HEK293 (cell line): ENCODE measurements at regions not wholly inside any gene's neighbourhood (a gene's known extent, or its start where the extent isn't known, plus 50 kb on each side); places are given as distances from the start of the nearest gene placed in this dataset.

Source experiments
- KLF16 ChIP-seq: fragments of 450-650 bp; formaldehyde crosslinking; IDR thresholded peaks from 2 replicates; pipeline ENCODE4 v1.5.1; 2017; ENCODE audit warnings: missing biosample characterization, missing genetic modification characterization
- PBX3 ChIP-seq: sonication (generic); formaldehyde crosslinking; IDR thresholded peaks from 2 replicates; pipeline ENCODE4 v1.8.1; 2022; ENCODE audit warnings: mild to moderate bottlenecking, moderate library complexity, missing genetic modification reagents
- REST ChIP-seq: fragments of 450-650 bp; formaldehyde crosslinking; IDR thresholded peaks from 2 replicates; pipeline ENCODE4 v1.5.1; 2016; ENCODE audit warnings: missing biosample characterization, missing genetic modification characterization
- TCF7L2 ChIP-seq: IDR thresholded peaks from 2 replicates; pipeline ENCODE4 v1.6.1; 2011; ENCODE audit warnings: low read depth, mild to moderate bottlenecking, inconsistent platforms, low read length, moderate library complexity, borderline replicate concordance
- ZBTB6 ChIP-seq: fragments of 450-650 bp; formaldehyde crosslinking; IDR thresholded peaks from 2 replicates; pipeline ENCODE4 v1.5.1; 2017; ENCODE audit warnings: missing biosample characterization, missing genetic modification characterization
- ZNF311 ChIP-seq: fragments of 450-650 bp; formaldehyde crosslinking; IDR thresholded peaks from 2 replicates; pipeline ENCODE4 v1.5.1; 2017; ENCODE audit warnings: missing biosample characterization, missing genetic modification characterization, borderline replicate concordance
- ZNF394 ChIP-seq: fragments of 450-650 bp; formaldehyde crosslinking; IDR thresholded peaks from 2 replicates; pipeline ENCODE4 v1.5.1; 2016; ENCODE audit warnings: missing biosample characterization, missing genetic modification characterization, mild to moderate bottlenecking, moderate library complexity, borderline replicate concordance
- ZNF416 ChIP-seq: fragments of 450-650 bp; formaldehyde crosslinking; IDR thresholded peaks from 2 replicates; pipeline ENCODE4 v1.5.1; 2016; ENCODE audit warnings: missing biosample characterization, missing genetic modification characterization
- ZNF473 ChIP-seq: fragments of 450-650 bp; formaldehyde crosslinking; IDR thresholded peaks from 2 replicates; pipeline ENCODE4 v1.5.1; 2017; ENCODE audit warnings: missing biosample characterization, missing genetic modification characterization
- ZNF549 ChIP-seq: fragments of 450-650 bp; IDR thresholded peaks from 2 replicates; pipeline ENCODE4 v1.5.1; 2018; ENCODE audit warnings: missing biosample characterization, missing genetic modification characterization, mild to moderate bottlenecking, inconsistent platforms, moderate library complexity
- ZNF777 ChIP-seq: fragments of 450-650 bp; formaldehyde crosslinking; IDR thresholded peaks from 2 replicates; pipeline ENCODE4 v1.5.1; 2017; ENCODE audit warnings: missing biosample characterization, missing genetic modification characterization, borderline replicate concordance
- TF ChIP-seq, protein P1 (sequence below): fragments of 450-650 bp; formaldehyde crosslinking; IDR thresholded peaks from 2 replicates; pipeline ENCODE4 v1.5.1; 2016; ENCODE audit warnings: missing biosample characterization, missing genetic modification characterization
- TF ChIP-seq, protein P2 (sequence below): IDR thresholded peaks from 2 replicates; pipeline ENCODE4 v1.6.1; 2011; ENCODE audit warnings: mild to moderate bottlenecking, low read depth, low read length, borderline replicate concordance
- TF ChIP-seq, protein P3 (sequence below): fragments of 450-650 bp; formaldehyde crosslinking; IDR thresholded peaks from 2 replicates; pipeline ENCODE4 v1.5.1; 2016; ENCODE audit warnings: missing biosample characterization, missing genetic modification characterization, borderline replicate concordance

DNA sequence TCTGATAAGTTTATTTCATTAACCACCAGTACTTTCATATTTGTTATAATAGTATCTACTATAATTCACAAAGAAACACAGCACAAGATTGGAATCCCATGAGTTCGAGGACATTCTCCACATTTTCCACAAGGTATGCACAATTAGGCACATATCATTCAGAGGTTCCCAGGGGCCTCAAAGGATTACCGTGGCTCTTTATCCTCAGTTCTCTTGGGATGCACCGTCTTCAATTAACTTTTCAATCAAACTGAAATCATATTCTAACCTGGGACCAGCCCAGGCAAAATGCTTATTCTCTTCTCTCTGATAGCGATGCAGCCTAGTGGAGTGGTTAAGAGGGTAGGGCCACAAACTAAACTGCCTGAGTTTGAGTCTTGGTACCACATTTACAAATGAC, 242.6 kb upstream of the RASGEF1B start:
- TF ChIP-seq, protein P1, sequence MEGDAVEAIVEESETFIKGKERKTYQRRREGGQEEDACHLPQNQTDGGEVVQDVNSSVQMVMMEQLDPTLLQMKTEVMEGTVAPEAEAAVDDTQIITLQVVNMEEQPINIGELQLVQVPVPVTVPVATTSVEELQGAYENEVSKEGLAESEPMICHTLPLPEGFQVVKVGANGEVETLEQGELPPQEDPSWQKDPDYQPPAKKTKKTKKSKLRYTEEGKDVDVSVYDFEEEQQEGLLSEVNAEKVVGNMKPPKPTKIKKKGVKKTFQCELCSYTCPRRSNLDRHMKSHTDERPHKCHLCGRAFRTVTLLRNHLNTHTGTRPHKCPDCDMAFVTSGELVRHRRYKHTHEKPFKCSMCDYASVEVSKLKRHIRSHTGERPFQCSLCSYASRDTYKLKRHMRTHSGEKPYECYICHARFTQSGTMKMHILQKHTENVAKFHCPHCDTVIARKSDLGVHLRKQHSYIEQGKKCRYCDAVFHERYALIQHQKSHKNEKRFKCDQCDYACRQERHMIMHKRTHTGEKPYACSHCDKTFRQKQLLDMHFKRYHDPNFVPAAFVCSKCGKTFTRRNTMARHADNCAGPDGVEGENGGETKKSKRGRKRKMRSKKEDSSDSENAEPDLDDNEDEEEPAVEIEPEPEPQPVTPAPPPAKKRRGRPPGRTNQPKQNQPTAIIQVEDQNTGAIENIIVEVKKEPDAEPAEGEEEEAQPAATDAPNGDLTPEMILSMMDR (tag by site-specific recombination) = no peak
- TF ChIP-seq ZBTB6 = no peak
- no peak for TF ChIP-seq REST (tag by site-specific recombination)
- TF ChIP-seq, protein P2, sequence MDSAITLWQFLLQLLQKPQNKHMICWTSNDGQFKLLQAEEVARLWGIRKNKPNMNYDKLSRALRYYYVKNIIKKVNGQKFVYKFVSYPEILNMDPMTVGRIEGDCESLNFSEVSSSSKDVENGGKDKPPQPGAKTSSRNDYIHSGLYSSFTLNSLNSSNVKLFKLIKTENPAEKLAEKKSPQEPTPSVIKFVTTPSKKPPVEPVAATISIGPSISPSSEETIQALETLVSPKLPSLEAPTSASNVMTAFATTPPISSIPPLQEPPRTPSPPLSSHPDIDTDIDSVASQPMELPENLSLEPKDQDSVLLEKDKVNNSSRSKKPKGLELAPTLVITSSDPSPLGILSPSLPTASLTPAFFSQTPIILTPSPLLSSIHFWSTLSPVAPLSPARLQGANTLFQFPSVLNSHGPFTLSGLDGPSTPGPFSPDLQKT = no peak
- no peak for TF ChIP-seq ZNF549
- TF ChIP-seq PBX3 = no peak
- no peak for TF ChIP-seq ZNF777
- no peak for TF ChIP-seq ZNF311 (tag by site-specific recombination)
- TF ChIP-seq ZNF473 = no peak
- no peak for TF ChIP-seq ZNF416 (tag by site-specific recombination)
- TF ChIP-seq TCF7L2 = no peak
- no peak for TF ChIP-seq KLF16
- TF ChIP-seq ZNF394 (tag by site-specific recombination) = no peak
- TF ChIP-seq, protein P3, sequence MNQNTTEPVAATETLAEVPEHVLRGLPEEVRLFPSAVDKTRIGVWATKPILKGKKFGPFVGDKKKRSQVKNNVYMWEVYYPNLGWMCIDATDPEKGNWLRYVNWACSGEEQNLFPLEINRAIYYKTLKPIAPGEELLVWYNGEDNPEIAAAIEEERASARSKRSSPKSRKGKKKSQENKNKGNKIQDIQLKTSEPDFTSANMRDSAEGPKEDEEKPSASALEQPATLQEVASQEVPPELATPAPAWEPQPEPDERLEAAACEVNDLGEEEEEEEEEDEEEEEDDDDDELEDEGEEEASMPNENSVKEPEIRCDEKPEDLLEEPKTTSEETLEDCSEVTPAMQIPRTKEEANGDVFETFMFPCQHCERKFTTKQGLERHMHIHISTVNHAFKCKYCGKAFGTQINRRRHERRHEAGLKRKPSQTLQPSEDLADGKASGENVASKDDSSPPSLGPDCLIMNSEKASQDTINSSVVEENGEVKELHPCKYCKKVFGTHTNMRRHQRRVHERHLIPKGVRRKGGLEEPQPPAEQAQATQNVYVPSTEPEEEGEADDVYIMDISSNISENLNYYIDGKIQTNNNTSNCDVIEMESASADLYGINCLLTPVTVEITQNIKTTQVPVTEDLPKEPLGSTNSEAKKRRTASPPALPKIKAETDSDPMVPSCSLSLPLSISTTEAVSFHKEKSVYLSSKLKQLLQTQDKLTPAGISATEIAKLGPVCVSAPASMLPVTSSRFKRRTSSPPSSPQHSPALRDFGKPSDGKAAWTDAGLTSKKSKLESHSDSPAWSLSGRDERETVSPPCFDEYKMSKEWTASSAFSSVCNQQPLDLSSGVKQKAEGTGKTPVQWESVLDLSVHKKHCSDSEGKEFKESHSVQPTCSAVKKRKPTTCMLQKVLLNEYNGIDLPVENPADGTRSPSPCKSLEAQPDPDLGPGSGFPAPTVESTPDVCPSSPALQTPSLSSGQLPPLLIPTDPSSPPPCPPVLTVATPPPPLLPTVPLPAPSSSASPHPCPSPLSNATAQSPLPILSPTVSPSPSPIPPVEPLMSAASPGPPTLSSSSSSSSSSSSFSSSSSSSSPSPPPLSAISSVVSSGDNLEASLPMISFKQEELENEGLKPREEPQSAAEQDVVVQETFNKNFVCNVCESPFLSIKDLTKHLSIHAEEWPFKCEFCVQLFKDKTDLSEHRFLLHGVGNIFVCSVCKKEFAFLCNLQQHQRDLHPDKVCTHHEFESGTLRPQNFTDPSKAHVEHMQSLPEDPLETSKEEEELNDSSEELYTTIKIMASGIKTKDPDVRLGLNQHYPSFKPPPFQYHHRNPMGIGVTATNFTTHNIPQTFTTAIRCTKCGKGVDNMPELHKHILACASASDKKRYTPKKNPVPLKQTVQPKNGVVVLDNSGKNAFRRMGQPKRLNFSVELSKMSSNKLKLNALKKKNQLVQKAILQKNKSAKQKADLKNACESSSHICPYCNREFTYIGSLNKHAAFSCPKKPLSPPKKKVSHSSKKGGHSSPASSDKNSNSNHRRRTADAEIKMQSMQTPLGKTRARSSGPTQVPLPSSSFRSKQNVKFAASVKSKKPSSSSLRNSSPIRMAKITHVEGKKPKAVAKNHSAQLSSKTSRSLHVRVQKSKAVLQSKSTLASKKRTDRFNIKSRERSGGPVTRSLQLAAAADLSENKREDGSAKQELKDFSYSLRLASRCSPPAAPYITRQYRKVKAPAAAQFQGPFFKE (tag by site-specific recombination) = no peak
